GF-D8 (cell line): ENCODE measurements at regions not wholly inside any gene's neighbourhood (a gene's known extent, or its start where the extent isn't known, plus 50 kb on each side); places are given as distances from the start of the nearest gene placed in this dataset.
A peak's percentile ranks its signal among the peaks of the same experiment; 100 is the strongest.

Source experiments
- DNase-seq: peaks from one replicate; lab custom pipeline; 2025; lab: John Stamatoyannopoulos, UW

GRCh38 chr2:57881998-57882888, 164.4 kb upstream of the VRK2 start:
- no peak for DNase-seq

- DNase-seq = no peak
Observed at GRCh38 chr2:57882895-57883515, 163.6 kb upstream of the VRK2 start.

GRCh38 chr2:57884281-57884680, 162.3 kb upstream of the VRK2 start:
- DNase-seq = no peak

GRCh38 chr2:57885742-57886141, 160.9 kb upstream of the VRK2 start:
- DNase-seq = no peak

- DNase-seq = no peak
Observed at GRCh38 chr2:57886161-57886786, 160.3 kb upstream of the VRK2 start.

- no peak for DNase-seq
Observed at GRCh38 chr2:57888463-57888862, 158.1 kb upstream of the VRK2 start.

GRCh38 chr2:57890464-57890863, 156.1 kb upstream of the VRK2 start:
- no peak for DNase-seq

- DNase-seq = no peak
Observed at GRCh38 chr2:57891086-57891712, 155.4 kb upstream of the VRK2 start.

GRCh38 chr2:57892920-57893319, 153.7 kb upstream of the VRK2 start:
- no peak for DNase-seq

- DNase-seq = no peak
Observed at GRCh38 chr2:57893347-57893746, 153.3 kb upstream of the VRK2 start.

GRCh38 chr2:57893786-57894185, 152.8 kb upstream of the VRK2 start:
- DNase-seq = no peak

GRCh38 chr2:57894381-57894780, 152.2 kb upstream of the VRK2 start:
- DNase-seq = no peak

GRCh38 chr2:57897920-57898319, 148.7 kb upstream of the VRK2 start:
- no peak for DNase-seq

- DNase-seq = no peak
Observed at GRCh38 chr2:57899898-57900297, 146.7 kb upstream of the VRK2 start.

GRCh38 chr2:57902578-57902977, 144.0 kb upstream of the VRK2 start:
- DNase-seq = no peak

- peak; percentile 10 for DNase-seq
Observed at GRCh38 chr2:57906152-57906732, 140.4 kb upstream of the VRK2 start.

GRCh38 chr2:57907411-57907810, 139.2 kb upstream of the VRK2 start:
- no peak for DNase-seq

GRCh38 chr2:57908736-57909161, 137.9 kb upstream of the VRK2 start:
- no peak for DNase-seq

- DNase-seq = no peak
Observed at GRCh38 chr2:57918126-57918525, 128.5 kb upstream of the VRK2 start.

- no peak for DNase-seq
Observed at GRCh38 chr2:57920342-57920939, 126.2 kb upstream of the VRK2 start.

- DNase-seq = no peak
Observed at GRCh38 chr2:57934659-57935058, 111.9 kb upstream of the VRK2 start.

- DNase-seq = no peak
Observed at GRCh38 chr2:57936216-57936615, 110.4 kb upstream of the VRK2 start.
